ENCODE measurements at regions not wholly inside any gene's neighbourhood (a gene's known extent, or its start where the extent isn't known, plus 50 kb on each side); places are given as distances from the start of the nearest gene placed in this dataset.

DNA sequence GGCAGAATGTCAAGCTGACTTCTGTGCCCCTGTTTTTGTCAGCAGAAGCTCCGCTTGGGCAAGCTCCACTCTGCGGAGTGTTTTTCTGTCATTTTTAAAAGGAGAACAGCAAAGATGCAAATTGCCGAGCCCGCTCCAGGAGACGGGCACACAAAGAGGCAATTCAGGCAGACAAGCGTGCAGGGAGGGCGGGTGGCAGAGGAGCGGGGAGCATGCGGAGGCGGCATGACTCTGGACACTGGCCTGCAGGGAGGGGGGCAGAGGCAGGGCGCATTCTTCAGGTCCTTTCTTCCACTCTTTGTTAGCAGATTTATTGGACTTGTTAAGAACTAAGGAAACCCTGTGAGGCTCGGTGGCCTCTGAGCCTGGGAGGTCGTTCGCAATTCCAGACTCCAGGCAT, 187.3 kb upstream of the RMST start:
- TF ChIP-seq, protein P1, sequence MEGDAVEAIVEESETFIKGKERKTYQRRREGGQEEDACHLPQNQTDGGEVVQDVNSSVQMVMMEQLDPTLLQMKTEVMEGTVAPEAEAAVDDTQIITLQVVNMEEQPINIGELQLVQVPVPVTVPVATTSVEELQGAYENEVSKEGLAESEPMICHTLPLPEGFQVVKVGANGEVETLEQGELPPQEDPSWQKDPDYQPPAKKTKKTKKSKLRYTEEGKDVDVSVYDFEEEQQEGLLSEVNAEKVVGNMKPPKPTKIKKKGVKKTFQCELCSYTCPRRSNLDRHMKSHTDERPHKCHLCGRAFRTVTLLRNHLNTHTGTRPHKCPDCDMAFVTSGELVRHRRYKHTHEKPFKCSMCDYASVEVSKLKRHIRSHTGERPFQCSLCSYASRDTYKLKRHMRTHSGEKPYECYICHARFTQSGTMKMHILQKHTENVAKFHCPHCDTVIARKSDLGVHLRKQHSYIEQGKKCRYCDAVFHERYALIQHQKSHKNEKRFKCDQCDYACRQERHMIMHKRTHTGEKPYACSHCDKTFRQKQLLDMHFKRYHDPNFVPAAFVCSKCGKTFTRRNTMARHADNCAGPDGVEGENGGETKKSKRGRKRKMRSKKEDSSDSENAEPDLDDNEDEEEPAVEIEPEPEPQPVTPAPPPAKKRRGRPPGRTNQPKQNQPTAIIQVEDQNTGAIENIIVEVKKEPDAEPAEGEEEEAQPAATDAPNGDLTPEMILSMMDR (optimal IDR thresholded peaks at IDR 0.05 in 1 of 3, IDR thresholded peaks at IDR 0.05 in 1 of 3, conservative IDR thresholded peaks at IDR 0.05 in 1 of 3; ENCODE audit: extremely low read depth in 1 of 3, insufficient read depth in 2 of 3, low read length in 3 of 3): no peak
- no peak for TF ChIP-seq EZH2 (IDR thresholded peaks at IDR 0.05; ENCODE audit: low read length)
